Testis (tissue), 2 donors: ENCODE measurements at regions not wholly inside any gene's neighbourhood (a gene's known extent, or its start where the extent isn't known, plus 50 kb on each side); places are given as distances from the start of the nearest gene placed in this dataset.

Experiments
- DNase-seq: peaks from one replicate; pipeline ENCODE4 v3.0.0-alpha.2; 2019
- H3K27ac ChIP-seq, 2 donors: fragments of 200-600 bp; sonication (generic); one replicate each; pipeline ENCODE4 v1.5.1; 2019
- H3K27me3 ChIP-seq: fragments of 200-600 bp; sonication (generic); one replicate; pipeline ENCODE4 v1.5.1; 2019
- H3K36me3 ChIP-seq: fragments of 200-600 bp; sonication (generic); one replicate; pipeline ENCODE4 v1.5.1; 2017; ENCODE audit warnings: low read depth; ENCODE audit errors: missing control alignments
- H3K4me1 ChIP-seq: fragments of 200-600 bp; sonication (generic); one replicate; pipeline ENCODE4 v1.5.1; 2019
- H3K4me3 ChIP-seq, 2 donors: fragments of 200-600 bp; sonication (generic); one replicate each; pipeline ENCODE4 v1.5.1; 2017 to 2019
- H3K9me3 ChIP-seq: fragments of 200-600 bp; sonication (generic); one replicate; pipeline ENCODE4 v1.5.1; 2017
- POLR2A ChIP-seq: fragments of 450-650 bp; IDR thresholded peaks from one replicate; pipeline ENCODE4 v1.6.1; 2017; ENCODE audit warnings: antibody characterized with exemption, mild to moderate bottlenecking, moderate library complexity
- WGBS, 2 donors: methylation state at CpG; one replicate each; pipeline ENCODE4 v1.1.5; 2018; 5-methylcytosine and 5-hydroxymethylcytosine counted together
- intact Hi-C: fragments of 100-400 bp; cut with DNase I; formaldehyde crosslinking; loops from one replicate; pipeline ENCODE4 v1.15.1; 2023; ENCODE audit warnings: low total_unique reads
- TF ChIP-seq, protein P1 (sequence below), 3 experiments: fragments of 450-650 bp in 2 of 3; fragments of 200-600 bp in 1 of 3; sonication (generic) in 1 of 3; IDR thresholded peaks; one replicate each; pipeline ENCODE4 v1.5.1; 2016 to 2019; ENCODE audit warnings: antibody characterized with exemption in 3 of 3, mild to moderate bottlenecking in 2 of 3, moderate library complexity in 1 of 3

DNA sequence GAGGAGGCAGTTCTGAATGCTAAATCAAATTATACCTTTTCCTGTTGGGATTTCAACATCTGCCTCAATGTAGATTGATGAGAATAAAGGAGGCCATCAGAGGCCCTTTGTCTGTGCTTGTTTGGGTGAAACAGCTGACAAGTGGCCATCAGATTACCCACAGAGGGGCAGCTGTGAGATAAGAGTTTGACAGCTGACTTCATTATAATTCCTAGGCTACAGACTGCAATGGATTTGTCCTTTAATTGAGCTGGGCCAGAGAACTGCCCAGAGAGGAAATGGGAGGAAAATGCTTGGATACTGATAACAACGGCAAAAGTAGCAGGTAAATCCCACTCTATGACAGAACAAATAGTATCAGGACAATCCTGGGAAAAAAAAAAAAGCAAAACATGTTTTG, 649.4 kb downstream of the HDGFL1 start:
- no peak for DNase-seq
- no peak overlapping the region for H3K27ac ChIP-seq
- TF ChIP-seq POLR2A = no peak
- TF ChIP-seq, protein P1, sequence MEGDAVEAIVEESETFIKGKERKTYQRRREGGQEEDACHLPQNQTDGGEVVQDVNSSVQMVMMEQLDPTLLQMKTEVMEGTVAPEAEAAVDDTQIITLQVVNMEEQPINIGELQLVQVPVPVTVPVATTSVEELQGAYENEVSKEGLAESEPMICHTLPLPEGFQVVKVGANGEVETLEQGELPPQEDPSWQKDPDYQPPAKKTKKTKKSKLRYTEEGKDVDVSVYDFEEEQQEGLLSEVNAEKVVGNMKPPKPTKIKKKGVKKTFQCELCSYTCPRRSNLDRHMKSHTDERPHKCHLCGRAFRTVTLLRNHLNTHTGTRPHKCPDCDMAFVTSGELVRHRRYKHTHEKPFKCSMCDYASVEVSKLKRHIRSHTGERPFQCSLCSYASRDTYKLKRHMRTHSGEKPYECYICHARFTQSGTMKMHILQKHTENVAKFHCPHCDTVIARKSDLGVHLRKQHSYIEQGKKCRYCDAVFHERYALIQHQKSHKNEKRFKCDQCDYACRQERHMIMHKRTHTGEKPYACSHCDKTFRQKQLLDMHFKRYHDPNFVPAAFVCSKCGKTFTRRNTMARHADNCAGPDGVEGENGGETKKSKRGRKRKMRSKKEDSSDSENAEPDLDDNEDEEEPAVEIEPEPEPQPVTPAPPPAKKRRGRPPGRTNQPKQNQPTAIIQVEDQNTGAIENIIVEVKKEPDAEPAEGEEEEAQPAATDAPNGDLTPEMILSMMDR (IDR thresholded peaks at IDR 0.05) = no peak
- H3K36me3 ChIP-seq = no peaks in the 10 kb centered on the region
- no peaks in the 10 kb centered on the region for H3K4me1 ChIP-seq
- intact Hi-C loops = no loop called here
- no peaks in the 10 kb centered on the region for H3K27me3 ChIP-seq
- H3K9me3 ChIP-seq = no peaks in the 10 kb centered on the region
- H3K4me3 ChIP-seq = no peak overlapping the region
- WGBS, 2 donors = 31 to 45% methylated on average over 1 of the region's 1 CpG

DNA sequence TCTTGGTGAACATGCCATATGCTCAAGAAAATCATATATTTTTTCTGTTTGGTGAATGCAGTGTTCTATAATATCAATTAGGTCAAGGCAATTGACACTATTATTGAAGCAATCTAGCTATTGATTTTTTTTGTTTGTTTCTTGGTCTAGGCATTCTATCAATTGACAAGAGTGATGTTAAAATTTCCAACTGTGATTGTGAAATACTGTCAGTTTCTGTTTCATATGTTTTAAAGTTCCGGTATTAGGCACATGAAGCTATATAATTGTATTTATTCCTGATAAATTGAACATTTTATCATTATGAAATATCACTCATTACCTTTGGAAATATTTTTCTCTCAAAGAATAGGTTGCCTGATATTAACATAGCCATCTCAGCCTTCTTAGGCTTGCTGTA, 653.4 kb downstream of the HDGFL1 start:
- no peak for DNase-seq
- intact Hi-C loops = no loop called here
- H3K9me3 ChIP-seq = no peaks in the 10 kb centered on the region
- H3K36me3 ChIP-seq = no peaks in the 10 kb centered on the region
- H3K4me3 ChIP-seq = no peak overlapping the region
- no peaks in the 10 kb centered on the region for H3K27me3 ChIP-seq
- no peak overlapping the region for H3K27ac ChIP-seq
- WGBS, 2 donors = 91% methylated on average over 1 of the region's 1 CpG
- H3K4me1 ChIP-seq = no peaks in the 10 kb centered on the region
- TF ChIP-seq, protein P1 (IDR thresholded peaks at IDR 0.05) = no peak
- no peak for TF ChIP-seq POLR2A

DNA sequence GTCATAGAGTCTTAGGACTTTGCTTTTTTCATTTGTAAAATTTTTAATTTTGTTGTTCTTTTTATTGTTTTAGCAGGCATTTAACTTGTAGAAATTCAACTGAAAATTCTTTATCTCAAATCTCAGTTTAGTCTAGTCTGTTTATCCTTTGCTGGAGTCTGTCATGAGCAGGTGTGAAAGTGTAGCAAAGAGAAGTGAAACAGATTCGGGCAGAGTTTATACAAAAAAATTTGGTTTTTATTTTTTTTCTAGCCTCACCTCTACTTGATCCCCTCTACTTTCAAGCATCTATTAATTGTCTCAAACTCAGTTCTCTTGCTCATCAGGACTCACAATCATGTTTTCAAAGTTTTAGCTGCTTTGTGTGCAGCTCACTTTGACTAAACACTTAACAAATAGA, 655.2 kb downstream of the HDGFL1 start:
- no peak for TF ChIP-seq POLR2A
- TF ChIP-seq, protein P1 (IDR thresholded peaks at IDR 0.05) = no peak
- Histone ChIP-seq H3K4me1 (no peaks in the 10 kb centered on the region), H3K27ac (no peak overlapping the region), H3K36me3 (no peaks in the 10 kb centered on the region), H3K9me3 (no peaks in the 10 kb centered on the region), H3K4me3 (no peak overlapping the region), H3K27me3 (no peaks in the 10 kb centered on the region)
- DNase-seq = no peak
- intact Hi-C loops = no loop called here
- 88 to 94% methylated on average over 1 of the region's 1 CpG for WGBS, 2 donors

DNA sequence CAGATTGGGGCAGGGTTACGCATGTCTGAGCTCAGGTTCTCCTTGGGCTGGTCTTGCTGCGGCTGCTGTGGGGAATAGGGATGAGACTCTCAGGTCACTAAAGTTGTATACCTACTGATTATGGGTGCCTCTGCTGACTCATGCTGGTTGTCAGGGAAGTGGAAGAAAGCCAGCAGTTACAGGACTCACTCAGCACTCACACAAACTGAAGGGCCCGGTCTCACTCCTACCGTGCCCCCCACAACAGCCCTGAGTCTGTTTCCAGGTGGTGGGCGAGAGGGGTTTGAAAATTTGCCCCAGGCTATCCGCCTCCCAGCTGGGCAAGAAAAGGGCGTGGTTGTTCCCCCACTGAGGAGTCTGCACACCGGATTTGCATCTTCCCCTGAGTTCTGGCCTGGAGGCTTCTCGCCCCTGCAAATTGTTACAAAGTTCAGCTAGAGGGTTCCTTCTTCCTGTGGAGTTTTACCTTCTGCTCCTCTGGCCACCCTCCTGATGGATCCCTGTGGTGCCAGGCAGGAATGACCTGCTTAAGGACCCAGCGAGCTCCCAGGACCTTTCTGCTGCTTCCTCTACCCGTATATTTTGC, 659.2 kb downstream of the HDGFL1 start:
- TF ChIP-seq, protein P1 (IDR thresholded peaks at IDR 0.05) = no peak
- no peak for TF ChIP-seq POLR2A
- WGBS, 2 donors = 43 to 81% methylated on average over 4 to 11 of the region's 11 CpGs
- H3K4me3 ChIP-seq = no peak overlapping the region

DNA sequence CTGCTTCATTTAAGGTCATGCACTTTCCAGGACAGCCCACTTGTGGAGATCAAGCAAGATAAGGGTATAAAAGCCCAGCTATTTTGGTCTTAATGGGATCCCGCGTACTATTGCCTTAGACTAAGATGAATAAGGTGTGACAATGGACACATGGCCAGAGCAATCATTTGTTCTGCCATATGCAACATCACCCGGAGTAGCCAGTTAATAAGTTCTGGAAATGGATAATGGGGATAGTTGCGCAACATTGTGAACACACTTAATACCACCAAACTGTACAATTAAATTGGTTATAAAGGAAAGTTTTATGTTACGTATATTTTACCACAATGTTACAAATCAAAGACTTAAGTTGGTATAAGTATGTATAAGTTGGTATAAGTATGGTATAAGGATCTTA, 674.5 kb downstream of the HDGFL1 start:
- Histone ChIP-seq H3K27ac (no peak overlapping the region), H3K27me3 (no peaks in the 10 kb centered on the region), H3K4me1 (no peaks in the 10 kb centered on the region), H3K9me3 (no peaks in the 10 kb centered on the region), H3K36me3 (no peaks in the 10 kb centered on the region), H3K4me3 (no peak overlapping the region)
- TF ChIP-seq, protein P1 (IDR thresholded peaks at IDR 0.05) = no peak
- no peak for TF ChIP-seq POLR2A
- WGBS, 2 donors = 74 to 78% methylated on average over 5 of the region's 5 CpGs
- intact Hi-C loops = no loop called here
- no peak for DNase-seq

More for the DNA sequence above, 659.2 kb downstream of the HDGFL1 start:
- no peaks in the 10 kb centered on the region for H3K4me1 ChIP-seq
- no peaks in the 10 kb centered on the region for H3K27me3 ChIP-seq
- no peak for DNase-seq
- intact Hi-C loops = no loop called here
- no peaks in the 10 kb centered on the region for H3K36me3 ChIP-seq
- H3K9me3 ChIP-seq = no peaks in the 10 kb centered on the region
- H3K27ac ChIP-seq = no peak overlapping the region
